ENCODE measurements at regions not wholly inside any gene's neighbourhood (a gene's known extent, or its start where the extent isn't known, plus 50 kb on each side); places are given as distances from the start of the nearest gene placed in this dataset.

- no peak overlapping the region for H3K23ac ChIP-seq (ENCODE audit: insufficient read length)
- 87% methylated on average over 2 of the region's 3 CpGs; no CpG with 5 or more reads in 1 of the 2 experiments for WGBS, 2 experiments (ENCODE audit: extremely low coverage in 1 of 2, insufficient coverage in 1 of 2, insufficient read length in 1 of 2, insufficient replicate concordance in 2 of 2, low coverage in 1 of 2, low lambda C conversion rate in 2 of 2, missing lambda C conversion rate in 1 of 2)
- no peak overlapping the region for H3K56ac ChIP-seq (replicated peaks; ENCODE audit: insufficient read length, low read depth, low read length)
- DNase-seq (ENCODE audit: low read depth in 1 of 2, low spot score in 2 of 2), result no peak
- H2AFZ ChIP-seq (ENCODE audit: low read length), result no peak overlapping the region
- no peaks in the 10 kb centered on the region for H3K4me1 ChIP-seq (replicated peaks in 1 of 4; ENCODE audit: control insufficient read depth in 3 of 4, insufficient read depth in 4 of 4, low read length in 3 of 4)
- no peak overlapping the region for H3K18ac ChIP-seq (ENCODE audit: extremely low read depth, low read length)
- H3K36me3 ChIP-seq (ENCODE audit: control insufficient read depth in 2 of 4, insufficient read depth in 4 of 4, low read length in 3 of 4), result peaks cover 0 to 17% (median 0%) of the 10 kb centered on the region in 4 experiments; a peak in 1 of 8 replicates
- H4K5ac ChIP-seq (ENCODE audit: insufficient read length, low read depth, low read length), result no peak overlapping the region
- TF ChIP-seq BCL11A (IDR thresholded peaks at IDR 0.05; ENCODE audit: low read depth in 2 of 2, low read length in 2 of 2), result no peak
- no peak for TF ChIP-seq MAFK (IDR thresholded peaks at IDR 0.05; ENCODE audit: low read depth, low read length)
- no peak for TF ChIP-seq EZH2 (IDR thresholded peaks at IDR 0.05; ENCODE audit: low read depth, low read length, severe bottlenecking)
- TF ChIP-seq USF2 (IDR thresholded peaks at IDR 0.05; ENCODE audit: low read length), result no peak
- no peaks in the 10 kb centered on the region for H3K23me2 ChIP-seq (ENCODE audit: low read depth, low read length)
- no peak overlapping the region for H3K4me2 ChIP-seq (ENCODE audit: insufficient read depth in 1 of 2, low read depth in 2 of 2, low read length in 2 of 2)
- H2BK20ac ChIP-seq (ENCODE audit: low read length), result no peak overlapping the region
- H2BK12ac ChIP-seq (ENCODE audit: low read depth, low read length), result no peak overlapping the region
- no peak overlapping the region for H2BK15ac ChIP-seq (ENCODE audit: low read length)
- no peaks in the 10 kb centered on the region for H3K27me3 ChIP-seq (replicated peaks in 1 of 4; ENCODE audit: control insufficient read depth in 3 of 4, extremely low read depth in 1 of 4, insufficient read depth in 3 of 4, low read length in 3 of 4)
- H3K79me2 ChIP-seq (ENCODE audit: control insufficient read depth in 1 of 2, insufficient read depth in 2 of 2, low read length in 2 of 2), result no peaks in the 10 kb centered on the region
- H2BK5ac ChIP-seq (ENCODE audit: low read depth, low read length), result no peak overlapping the region
- H3K14ac ChIP-seq (ENCODE audit: insufficient read length), result no peak overlapping the region
- no peak overlapping the region for H4K8ac ChIP-seq (ENCODE audit: extremely low read depth, insufficient read depth, low read length)
- ChIA-PET POLR2A (ENCODE audit: partially characterized antibody) (no interaction called here), CTCF (ENCODE audit: partially characterized antibody) (interaction anchor here (0.7 kb wide), 1 partner anchor 58 kb away, joined by 3 read pairs; no protein-coding TSS in a partner anchor)
- FAIRE-seq, result no peak
- H4K91ac ChIP-seq (replicated peaks; ENCODE audit: insufficient read length, low read length), result no peak overlapping the region
- H2BK120ac ChIP-seq (replicated peaks; ENCODE audit: low read depth, low read length), result no peak overlapping the region
- no peak overlapping the region for H3K9ac ChIP-seq (replicated peaks in 1 of 4; ENCODE audit: extremely low read depth in 1 of 4, low read depth in 3 of 4, low read length in 3 of 4)
- no peak overlapping the region for H3K27ac ChIP-seq (ENCODE audit: low read depth, low read length)
- H3K9me3 ChIP-seq (ENCODE audit: insufficient read depth in 2 of 2, low read depth in 1 of 2, low read length in 1 of 2), result peaks cover 12 to 18% of the 10 kb centered on the region in 2 experiments; a peak in 3 of 4 replicates
- no peaks in the 10 kb centered on the region for H3K79me1 ChIP-seq (ENCODE audit: low read depth, low read length)
- H2AK5ac ChIP-seq (ENCODE audit: low read depth, low read length), result no peak overlapping the region
- no peak overlapping the region for H3K4me3 ChIP-seq (ENCODE audit: extremely low read depth in 1 of 4, insufficient read depth in 2 of 4, low read depth in 3 of 4, low read length in 4 of 4)
- H4K20me1 ChIP-seq (replicated peaks in 1 of 2; ENCODE audit: control insufficient read depth in 1 of 2, insufficient read depth in 2 of 2, low read length in 2 of 2), result no peaks in the 10 kb centered on the region
- no peak overlapping the region for H3K4ac ChIP-seq (replicated peaks; ENCODE audit: insufficient read length, low read depth, low read length)
These were observed 102.4 kb upstream of the SPIN4 start for GRCh38 chrX:63453571-63453970.
